HG03469 (cell line): ENCODE measurements at regions not wholly inside any gene's neighbourhood (a gene's known extent, or its start where the extent isn't known, plus 50 kb on each side); places are given as distances from the start of the nearest gene placed in this dataset.

ENCODE experiments used
- ATAC-seq: cut with Tn5 transposase; IDR thresholded peaks from one replicate; pipeline ENCODE4 v1.9.1; 2021; ENCODE audit warnings: mild to moderate bottlenecking, moderate library complexity, moderate number of reproducible peaks; ENCODE audit not compliant: unreplicated experiment

DNA sequence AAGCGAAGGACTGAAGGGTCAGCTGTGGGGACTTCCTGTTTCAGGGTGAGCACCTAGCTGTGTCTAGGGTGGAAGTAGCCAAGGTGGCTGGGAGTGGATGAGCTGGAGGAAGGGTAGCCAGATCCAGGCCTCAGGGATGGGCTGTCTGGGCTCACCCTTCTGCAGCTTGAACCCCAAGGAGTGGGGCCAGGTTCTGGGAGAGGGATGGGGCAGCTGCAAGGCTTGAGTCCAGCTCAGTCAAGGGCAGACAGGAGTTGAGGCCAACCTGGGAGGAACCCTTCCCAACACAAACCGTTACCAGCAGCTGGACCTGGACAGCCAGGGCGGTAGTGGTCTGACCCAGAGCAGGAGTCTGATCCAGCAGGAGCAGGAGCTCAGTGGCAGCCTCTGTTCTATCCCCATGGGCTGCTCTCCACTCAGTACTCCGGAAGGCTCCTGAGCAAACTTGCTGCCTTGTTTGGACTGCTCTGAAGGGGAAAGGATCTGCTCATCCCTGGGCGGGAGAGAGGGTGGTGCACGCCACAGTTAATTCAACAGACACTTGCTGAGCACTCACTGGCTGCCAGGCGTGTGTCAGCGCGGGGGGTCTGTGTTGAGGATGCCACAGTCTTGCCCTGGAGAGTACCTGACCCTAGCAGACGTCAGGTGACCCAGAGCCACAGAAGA, 53.8 kb upstream of the THY1 start:
- ATAC-seq = no peak

DNA sequence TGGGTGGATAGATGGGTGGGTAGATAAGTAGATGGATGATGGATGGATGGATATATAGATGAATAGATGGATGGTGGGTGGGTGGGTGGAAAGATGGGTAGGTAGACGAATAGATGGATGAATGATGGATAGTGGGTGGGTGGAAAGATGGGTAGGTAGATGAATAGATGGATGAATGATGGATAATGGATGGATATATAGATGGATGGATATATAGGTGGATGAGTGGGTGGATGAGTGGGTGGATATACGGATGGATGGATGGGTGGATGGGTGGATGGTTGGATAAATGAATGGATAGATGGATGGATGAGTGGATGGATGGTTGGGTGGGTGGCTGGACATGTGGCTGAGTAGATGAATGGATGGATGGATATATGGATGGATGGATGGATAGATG, 53.1 kb upstream of the THY1 start:
- ATAC-seq = no peak

GRCh38 chr11:119474682-119475596, 52.0 kb upstream of the THY1 start:
- ATAC-seq = no peak

DNA sequence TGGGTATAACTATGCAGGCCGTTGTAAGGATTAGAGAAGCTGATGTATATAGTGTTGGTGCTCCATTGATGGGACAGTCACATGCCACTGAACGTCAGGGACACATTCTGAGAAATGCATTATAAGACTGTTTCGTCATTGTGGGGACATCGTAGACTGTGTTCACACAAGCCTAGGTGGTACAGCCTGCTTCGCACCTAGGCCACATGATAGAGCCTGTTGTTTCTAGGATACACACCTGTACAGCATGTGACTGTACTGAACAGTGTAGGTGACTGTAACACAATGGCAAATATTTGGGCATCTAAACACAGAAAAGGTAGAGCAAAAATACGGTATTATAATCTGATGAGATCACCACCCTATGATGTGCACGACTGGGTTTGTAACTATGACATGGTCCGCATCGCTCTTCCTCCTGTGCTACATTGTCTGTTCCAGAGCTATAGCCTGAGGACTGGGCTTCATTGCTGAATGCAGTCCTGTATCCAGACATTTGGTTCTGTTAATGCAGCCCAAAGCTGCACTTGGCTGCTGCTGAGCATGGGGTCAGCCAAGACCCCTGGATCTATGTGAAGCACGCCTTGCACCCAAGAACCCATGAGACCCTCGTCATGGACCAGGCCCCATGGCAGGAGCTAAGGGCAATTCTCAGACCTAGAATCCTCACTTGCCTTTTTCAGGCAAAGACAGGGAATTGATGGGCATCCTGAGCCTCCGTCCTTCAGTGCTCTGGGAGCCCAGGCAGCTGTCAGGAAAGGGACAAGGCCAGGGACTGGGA, 51.1 kb upstream of the THY1 start:
- ATAC-seq = no peak

DNA sequence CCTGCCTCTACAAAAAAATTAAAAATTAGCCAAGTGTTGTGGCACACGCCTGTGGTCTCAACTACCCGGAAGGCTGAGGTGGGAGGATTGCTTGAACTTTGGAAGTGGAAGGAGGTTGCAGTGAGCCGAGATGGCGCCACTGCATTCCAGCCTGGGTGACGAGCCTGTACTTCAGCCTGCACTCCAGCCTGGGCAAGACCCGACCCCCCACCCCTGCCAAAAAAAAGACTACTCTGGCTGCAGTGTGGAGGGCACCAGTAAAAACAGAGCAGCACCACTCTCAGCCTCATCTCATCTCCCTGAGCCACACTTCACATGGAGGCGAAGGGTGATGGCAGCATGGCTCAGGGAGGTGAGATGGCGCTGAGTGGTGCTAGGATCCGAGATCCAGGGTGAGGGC, 50.3 kb upstream of the THY1 start:
- ATAC-seq = no peak

- no peak for ATAC-seq
These were observed 49.9 kb upstream of the THY1 start for GRCh38 chr11:119472856-119473222.
